RKO (cell line): ENCODE measurements at regions not wholly inside any gene's neighbourhood (a gene's known extent, or its start where the extent isn't known, plus 50 kb on each side); places are given as distances from the start of the nearest gene placed in this dataset.
A peak's percentile ranks its signal among the peaks of the same experiment; 100 is the strongest.
"Not testable (repeated sequence)": the region's sequence is repeated elsewhere in the genome, so short reads cannot be mapped to it uniquely, and the experiment has no call there.

ENCODE experiments used
- DNase-seq: peaks from one replicate; pipeline ENCODE4 v3.0.0-alpha.2; 2016; ENCODE audit warnings: low spot score

DNA sequence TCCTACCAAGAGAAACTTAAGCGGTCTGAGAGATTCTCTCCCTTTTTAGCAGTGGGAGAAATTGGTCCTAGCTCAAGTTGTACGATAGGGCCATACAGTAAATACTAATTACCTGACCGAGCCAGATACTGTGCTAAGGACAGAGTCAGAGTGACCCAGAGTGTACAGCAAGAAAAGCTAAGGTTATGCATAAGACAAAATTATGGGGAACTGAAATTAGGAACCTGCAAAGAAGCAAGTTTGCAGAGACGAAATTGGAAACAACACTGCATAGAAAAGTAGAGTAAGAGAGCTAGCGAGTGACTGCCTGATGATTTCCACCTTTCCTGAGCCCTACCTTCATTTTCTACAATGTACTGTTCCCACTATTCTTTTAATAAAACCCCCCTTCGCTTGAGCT lies 278.1 kb downstream of the NKX6-1 start:
- DNase-seq: no peak

DNA sequence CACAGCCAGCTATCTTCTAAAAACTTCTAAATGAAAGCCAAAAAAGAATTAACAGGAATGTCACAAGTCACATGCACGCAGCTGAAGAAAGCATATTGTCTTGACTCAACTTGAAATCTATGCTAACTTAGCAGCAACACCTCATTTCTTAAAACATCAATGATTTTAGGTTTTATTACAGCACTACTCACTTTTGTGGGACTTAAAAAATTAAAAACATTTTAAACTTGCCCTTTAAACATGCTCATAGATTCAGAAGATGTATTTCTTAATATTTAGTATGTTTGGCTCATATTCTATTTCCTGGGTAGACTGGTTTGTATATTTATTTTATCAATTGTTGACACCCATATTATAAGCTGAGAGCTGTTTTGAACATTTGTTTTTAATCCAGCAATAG lies 279.4 kb downstream of the NKX6-1 start:
- no peak for DNase-seq

DNA sequence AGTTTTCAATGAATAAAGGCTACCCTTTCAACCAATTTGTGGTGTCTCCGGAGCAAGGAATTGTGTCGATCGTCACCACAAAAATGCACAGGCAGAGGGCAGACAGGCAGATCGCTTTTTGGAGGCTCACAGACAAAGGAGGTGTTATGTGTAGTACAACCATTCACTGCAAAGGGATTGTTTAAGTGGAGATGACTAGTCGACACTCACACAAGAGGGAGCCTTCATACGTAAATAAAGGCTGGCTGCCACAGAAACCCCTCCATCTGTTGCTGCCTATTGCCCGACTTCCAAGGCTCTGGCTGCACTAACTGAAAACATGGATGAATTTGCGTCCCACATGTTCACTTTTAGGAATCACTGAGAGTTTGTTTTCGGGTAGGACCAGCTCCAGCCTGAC lies 281.1 kb downstream of the NKX6-1 start:
- no peak for DNase-seq

DNA sequence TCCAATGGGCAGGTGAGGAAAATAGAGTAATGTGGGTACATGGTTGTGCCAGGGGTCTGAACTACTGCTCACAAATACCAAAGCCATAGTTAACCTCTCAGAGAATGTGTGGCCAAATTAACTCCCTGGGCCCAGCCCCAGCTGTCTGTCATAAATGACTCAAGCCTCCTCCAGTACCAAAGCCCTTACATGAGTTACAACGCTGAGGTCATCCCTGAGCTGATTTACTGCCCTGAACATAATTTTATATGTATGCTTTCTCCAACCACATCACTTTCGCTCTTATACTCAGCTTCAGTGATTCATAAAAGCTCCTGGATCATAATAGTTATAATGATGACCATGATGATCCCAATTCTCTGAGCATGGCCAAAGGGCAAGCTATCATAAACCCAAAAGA lies 283.9 kb downstream of the NKX6-1 start:
- DNase-seq: peak; percentile 40

DNA sequence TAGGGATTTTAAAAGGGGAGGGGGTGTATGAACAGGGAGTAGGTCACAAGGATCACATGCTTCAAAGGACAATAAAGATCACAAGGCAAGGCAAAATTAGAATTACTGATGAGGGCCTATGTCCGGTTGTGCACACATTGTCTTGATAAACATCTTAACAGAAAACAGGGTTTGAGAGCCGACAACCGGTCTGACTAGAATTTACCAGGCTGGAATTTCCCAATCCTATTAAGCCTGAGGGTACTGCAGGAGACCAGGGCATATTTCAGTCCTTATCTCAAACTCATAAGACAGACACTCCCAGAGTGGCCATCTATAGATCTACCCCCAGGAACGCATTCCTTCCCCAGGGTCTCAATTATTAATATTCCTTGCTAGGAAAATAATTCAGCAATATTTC lies 292.9 kb downstream of the NKX6-1 start:
- DNase-seq: not testable (repeated sequence)

DNA sequence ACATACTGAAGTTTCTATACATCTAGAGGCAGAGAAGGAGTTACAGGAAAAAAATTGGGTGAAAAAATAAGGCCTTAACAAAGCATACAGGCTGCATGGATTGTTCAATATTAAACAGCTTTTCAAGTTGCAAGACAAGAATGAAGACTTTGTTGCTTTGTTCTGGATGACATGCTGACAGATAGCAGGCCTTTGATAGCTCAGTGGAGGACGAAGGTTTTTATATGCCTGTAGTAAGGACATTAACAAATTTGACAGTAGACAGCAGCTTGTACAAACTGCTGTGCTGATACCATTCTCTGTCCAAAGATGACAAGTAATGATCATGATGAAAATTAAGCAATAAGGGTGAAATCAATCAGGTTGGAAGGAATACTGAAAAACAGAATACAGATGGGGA lies 309.9 kb downstream of the NKX6-1 start:
- DNase-seq: no peak

DNA sequence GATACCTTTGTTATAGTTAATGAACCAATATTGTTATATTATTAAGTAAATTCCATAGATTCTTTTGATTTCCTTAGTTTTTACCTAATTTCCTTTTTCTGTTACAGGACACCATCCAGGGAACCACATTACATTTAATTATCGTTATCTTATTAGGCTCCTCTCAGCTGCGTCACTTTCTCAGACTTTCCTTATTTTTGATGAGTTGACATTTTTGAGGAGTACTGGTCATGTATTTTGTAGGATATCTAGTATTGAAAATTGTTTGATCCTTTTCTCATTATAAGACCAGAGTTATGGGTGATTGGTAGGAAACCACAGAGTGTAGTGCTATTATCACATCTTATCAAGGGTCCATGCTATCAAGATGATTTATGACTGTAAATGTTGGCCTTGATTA lies 319.7 kb downstream of the NKX6-1 start:
- no peak for DNase-seq

DNA sequence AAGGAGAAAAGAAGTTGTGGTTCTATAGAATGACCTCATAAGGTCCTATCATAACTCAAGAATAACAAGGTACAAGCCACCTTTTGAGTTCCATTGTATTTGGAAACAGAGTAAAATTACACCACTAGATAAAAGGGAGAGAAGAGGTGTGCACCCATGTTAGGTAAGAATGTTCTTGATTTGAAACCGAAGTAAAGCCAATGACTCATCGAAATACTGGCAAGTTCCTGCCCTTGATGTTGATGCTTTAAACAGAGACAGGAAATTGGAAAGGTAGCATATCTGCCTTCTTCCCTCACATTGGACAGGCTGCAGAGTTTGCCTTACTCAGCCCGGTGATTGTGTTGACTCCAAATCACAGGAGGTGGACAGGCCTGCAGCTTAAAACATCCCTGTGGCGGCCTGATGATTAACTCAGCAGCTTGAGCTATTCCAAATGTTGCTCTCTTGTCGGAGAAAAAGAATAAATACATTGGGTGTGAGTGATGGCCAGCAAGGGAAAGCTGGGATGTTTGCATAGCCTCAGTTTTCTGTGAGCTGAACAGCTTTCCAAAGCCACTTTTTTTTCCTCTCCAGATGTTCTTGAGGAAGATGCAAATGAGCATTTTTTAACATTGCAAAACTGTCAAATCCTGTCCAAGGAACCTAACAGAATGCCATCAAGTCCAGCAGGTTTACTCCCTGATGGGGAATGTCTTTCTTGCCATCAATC lies 321.1 kb downstream of the NKX6-1 start:
- DNase-seq: no peak

DNA sequence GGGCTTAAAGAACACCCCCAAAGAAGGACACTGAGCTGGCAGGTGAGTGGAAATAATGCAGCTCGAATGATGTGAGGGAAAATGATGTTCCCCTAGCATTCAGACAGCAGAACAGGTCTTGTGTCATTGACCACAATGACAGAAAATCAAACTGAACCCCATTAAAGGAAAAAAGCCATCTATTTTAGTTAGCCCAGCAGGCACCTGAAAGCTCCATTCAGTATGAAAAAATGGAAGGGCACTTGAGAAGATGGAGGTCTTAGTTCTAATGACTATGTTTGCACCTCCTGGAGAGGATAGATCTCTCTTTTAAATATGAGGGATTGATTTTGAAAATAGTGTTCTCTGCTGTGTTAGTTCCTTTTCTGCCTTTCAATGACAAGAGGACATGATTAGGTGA lies 323.1 kb downstream of the NKX6-1 start:
- DNase-seq: no peak

DNA sequence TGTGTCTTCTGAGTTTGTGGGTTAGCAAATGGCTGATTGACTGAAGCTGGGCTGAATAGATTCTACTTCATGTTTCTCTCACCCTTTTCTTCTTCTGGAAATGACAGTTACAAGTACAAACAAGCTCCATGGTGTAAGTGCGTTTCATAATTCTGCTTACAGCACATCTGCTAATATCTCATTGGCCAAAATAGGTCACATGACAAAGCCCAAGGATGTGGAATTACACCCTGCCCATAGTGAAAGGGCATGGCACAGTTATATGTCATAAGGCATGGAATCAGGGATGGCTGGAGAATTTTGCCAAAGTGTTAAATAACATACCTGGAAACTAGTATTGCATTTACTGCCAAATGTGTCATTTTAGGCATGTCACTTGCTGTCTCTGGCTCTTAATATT lies 327.2 kb downstream of the NKX6-1 start:
- DNase-seq: no peak

DNA sequence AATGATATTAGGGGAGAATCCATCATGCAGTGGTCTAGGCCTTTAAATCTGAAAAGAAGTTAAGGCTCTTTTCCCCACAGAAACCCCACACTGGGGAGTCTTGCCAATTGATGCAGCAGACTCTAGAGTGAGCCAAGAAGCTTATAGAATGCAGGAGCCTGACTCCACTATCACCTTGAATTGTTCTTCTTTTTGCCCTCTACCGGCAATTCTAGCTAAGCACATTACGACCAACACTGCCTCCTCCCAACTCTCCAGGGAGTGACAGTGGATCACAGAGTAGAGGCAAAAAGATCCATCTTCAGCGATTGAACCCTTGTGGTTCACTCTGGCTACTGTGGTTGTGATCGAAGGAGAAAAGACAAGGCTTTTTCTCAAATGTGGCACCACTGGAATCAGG lies 331.5 kb downstream of the NKX6-1 start:
- peak; percentile 3 for DNase-seq

DNA sequence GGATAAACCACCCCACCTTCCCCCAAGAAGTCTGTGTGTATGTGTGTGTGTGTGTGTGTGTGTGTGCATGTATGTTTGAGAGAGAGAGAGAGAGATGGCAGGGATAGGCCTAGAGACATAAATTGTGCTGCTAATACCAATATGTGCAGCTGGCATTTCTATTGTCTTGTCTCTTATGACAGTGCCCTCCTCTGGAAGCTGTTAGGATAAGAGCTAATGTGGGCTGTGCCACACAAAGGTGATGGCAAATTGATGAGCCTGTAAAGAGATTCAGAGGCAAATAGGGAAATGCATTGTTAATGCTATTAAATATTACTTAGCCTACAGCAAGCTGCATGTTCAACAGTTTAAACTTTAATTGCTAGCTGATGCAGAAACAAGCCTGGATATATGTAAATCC lies 332.0 kb downstream of the NKX6-1 start:
- DNase-seq: no peak

DNA sequence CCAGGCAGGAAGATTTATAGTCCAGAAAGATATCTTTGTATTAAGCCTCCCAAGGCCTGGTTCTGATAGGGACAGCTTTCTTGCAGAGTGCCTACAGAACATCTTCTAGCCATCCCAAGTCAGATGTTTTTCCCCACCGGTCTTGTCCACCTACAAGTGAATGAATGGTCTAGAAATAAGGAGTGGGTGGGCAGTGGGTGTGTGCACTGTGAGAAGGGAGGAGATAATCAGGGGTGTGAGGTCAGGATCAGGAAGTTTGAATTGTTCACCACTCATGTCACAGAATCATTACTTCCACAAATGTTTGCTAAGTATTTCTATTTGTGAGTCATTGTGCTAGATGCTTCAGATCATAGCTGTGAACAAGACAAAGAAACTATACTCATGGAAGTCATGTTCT lies 332.6 kb downstream of the NKX6-1 start:
- no peak for DNase-seq

DNA sequence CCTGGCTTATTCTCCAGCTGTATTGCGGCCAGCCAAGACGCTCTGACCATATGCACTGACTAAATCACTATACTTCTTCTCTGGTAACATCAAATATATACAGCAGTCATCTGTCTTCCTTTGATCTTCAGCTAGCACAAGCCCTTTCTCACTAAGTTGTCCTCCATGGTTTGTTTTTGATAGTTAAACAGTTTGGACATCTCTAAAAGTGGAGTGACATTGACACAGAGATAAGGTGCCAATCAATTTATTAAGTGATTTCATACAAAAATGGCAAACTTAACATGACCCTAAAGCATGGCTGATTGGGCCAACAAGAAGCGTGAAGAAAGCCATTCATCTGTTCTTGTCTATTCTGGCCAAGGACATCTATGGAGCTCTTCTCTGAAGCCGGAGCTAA lies 334.9 kb downstream of the NKX6-1 start:
- DNase-seq: no peak

DNA sequence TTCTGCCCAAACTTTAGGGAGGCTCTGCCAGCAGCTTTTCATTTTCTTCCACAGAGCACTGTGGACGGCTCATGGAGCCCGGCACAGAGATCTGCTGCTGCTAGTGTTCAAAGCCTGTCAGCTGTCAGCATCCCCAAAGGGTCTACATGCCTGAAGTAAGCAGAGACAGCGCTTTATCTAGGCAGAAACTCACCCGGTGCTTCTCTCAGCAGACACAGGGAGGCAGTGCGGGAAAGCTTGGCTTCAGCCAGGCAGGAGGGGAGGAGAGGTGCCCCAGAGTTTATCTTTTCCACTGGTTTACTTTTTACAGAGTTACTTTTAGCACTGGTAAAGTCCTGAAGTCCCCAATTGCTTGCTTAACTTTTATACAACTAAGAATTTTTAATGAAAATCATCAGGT lies 339.3 kb downstream of the NKX6-1 start:
- DNase-seq: no peak

DNA sequence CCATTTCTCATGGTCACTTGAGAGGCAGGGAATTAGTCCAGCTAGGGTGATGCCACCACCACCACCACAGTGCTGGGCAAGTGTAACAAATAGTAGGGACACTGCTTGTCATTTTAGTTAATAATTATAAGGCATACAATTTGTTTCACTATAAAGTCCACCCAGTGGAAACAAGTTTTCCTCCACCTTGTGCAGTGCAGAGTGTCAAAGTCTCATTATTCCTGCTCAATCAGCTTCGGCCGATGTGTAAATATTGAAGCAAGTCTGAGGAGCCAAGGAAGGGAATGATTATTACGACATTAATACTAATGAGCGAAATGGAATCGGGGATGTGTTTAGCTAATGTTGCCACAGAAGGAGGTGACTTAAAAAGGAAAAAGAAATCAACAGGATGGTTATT lies 340.4 kb downstream of the NKX6-1 start:
- no peak for DNase-seq

DNA sequence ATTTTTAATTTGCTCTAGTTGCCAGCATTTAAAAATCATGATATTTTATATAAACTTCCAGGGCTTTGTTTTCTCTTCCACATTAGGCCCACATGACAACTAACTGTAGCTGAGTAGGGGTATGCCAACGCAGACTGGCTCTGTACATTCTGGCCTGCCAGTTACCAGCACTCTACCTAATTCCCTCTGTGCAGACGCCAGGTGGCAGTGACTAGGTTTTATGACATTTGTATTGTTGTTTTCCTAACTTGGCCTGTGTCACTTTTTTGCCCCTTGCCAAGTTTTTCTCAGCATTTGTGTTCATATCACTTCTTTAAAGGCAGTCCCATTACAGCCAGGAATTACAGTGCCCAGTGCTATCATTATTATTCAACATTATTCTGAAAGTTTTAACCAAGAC lies 347.5 kb downstream of the NKX6-1 start:
- DNase-seq: peak; percentile 14

DNA sequence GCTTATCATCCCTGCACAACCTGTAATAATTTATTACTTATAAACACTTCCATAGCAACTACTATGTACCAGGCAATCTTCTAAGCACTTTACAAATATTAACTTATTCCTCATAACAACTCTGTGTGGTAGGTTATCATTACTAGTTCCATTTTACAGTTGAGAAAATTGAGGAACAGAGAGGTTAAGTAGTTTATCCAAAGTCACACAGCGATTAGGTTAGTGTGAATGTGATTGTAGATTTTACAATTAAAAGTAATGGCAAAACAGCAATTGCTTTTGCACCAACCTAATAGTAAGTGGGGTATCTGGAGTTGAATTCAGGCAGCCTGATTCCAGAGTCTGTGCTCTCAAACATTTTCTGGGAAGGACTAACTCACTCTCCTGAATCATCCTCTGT lies 348.9 kb downstream of the NKX6-1 start:
- no peak for DNase-seq

DNA sequence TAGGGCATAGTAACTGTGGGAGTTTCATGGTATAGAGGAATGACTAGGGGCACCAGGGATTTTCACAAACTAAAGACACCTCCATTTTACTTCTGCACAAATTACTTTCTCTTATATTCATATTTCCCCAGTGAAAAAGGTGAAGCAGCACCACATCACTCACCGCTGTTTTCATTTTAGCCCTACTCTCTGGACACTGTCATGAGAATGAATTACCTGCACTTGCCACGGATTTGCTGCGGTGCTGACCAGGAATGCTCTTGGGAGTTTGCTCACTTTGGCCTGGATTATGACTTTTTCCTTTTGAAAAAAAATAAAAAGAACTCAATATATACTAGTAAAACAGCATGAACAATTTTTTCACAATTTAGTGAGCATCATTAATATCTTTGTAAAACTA lies 351.3 kb downstream of the NKX6-1 start:
- no peak for DNase-seq

DNA sequence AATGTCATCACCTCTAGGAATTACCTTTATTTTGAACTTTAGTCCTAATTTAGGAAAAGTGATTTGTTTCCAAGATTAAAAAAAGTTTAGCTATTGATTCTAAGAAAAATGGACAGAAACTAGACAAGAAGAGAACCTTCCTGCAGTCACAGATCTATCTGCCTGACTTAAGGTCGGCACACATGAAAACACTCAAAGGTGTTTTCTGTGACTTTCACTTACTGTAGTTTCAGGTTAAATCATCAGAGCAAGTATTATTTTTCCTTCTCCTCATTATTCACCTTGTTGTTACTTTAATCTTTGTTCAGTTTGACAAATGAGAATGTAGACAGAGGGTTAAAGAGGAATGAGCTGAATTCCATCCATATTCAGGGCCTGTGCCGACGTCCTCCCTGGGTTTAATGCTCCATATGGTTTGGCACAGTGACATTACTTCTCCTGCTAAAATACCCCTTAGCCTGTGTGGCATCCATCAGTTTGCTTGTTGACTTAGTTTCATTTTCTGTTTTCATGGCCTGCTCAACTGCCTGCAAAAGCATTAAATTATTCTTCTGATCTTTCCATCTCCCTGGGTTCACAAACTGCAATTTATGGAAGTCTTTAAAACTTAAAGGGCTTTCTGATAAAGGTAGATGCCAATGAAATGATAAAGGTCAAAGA lies 352.7 kb downstream of the NKX6-1 start:
- no peak for DNase-seq

DNA sequence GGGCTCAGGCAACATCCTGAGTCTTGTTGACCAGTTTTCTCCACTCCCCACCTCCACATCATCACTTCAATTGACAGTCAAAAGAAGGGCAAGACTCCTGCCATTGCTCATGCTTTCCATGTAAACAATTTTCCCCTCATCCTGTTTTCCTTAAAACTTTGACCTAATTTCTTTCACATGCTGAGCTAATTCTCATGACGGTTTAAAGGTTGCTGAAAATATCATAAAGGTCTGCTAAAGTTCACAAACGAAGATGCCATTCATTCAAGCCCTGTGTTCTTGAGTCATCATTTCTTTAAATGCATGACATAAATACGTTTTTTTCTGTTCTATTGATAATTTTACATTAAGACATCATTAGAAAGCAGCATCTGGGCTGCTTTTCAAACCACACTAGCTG lies 353.9 kb downstream of the NKX6-1 start:
- DNase-seq: no peak

DNA sequence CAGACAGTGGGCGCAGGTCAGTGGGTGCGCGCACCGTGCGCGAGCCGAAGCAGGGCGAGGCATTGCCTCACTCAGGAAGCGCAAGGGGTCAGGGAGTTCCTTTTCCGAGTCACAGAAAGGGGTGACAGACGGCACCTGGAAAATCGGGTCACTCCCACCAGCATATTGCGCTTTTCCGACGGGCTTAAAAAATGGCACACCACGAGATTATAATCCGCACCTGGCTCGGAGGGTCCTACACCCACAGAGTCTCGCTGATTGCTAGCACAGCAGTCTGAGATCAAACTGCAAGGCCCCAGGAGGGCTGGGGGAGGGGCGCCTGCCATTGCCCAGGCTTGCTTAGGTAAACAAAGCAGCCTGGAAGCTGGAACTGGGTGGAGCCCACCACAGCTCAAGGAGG lies 372.2 kb downstream of the NKX6-1 start:
- DNase-seq: not testable (repeated sequence)

DNA sequence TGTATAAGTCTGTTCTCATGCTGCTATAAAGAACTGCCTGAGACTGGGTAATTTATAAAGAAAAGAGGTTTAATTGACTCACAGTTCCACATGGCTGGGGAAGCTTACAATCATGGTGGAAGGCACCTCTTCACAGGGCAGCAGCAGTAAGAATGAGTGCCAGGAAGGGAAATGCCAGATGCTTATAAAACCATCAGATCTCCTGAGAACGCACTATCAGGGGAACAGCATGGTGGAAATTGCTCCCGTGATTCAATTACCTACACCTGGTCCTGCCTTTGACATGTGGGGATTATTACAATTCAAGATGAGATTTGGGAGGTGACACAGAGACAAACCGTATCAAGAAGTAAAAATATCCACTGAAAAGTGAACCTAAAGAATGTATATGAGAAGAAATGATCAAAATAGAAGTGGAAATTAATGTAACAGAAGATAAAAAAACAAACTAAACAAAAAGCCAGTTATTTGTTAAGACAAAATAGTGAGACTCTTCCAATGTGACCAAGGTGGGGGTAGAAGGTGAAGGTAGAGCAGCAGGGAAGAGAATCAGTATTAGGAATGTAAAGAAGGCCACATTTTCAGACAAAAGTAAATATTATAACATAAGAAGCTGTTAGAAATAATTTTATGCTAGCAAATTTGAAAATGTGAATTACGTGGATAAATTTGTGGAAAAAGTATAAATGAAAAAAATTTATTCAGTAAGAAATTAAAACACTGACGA lies 372.9 kb downstream of the NKX6-1 start:
- DNase-seq: no peak
